Ovary (tissue), 3 donors: ENCODE measurements at regions not wholly inside any gene's neighbourhood (a gene's known extent, or its start where the extent isn't known, plus 50 kb on each side); places are given as distances from the start of the nearest gene placed in this dataset.

Experiments used
- EP300 ChIP-seq: sonication (generic); formaldehyde crosslinking; IDR thresholded peaks from one replicate; pipeline ENCODE4 v1.6.1; 2017; ENCODE audit warnings: antibody characterized with exemption
- TF ChIP-seq, protein P1 (sequence below), 3 donors: fragments of 450-650 bp in 2 of 3; fragments of 200-600 bp in 1 of 3; IDR thresholded peaks; one replicate each; pipeline versions ENCODE4 v1.5.1 to v1.8.0; 2016 to 2022; ENCODE audit warnings: antibody characterized with exemption in 3 of 3, mild to moderate bottlenecking in 1 of 3
- donor health status: DM: no; HTN: no; CAD: no.

DNA sequence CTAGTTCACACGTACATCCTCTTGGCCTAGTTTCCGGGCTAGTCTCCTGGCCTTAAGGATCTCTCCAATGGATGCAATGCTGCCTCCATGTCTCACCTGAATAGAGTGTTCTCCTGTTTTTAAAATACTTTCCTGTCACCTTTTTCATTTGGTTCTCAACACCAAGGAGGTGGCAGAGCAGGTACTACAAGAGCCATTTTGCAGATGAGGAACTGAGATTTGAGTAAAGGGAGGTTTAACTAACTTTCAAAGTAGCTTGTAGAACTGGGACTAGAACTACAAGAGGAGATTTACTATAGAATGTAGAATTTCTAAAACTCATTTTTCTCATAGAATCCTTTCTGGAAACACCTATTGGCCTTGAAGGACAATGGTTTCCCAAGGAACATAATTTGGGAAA, 97.6 kb upstream of the AP1S2 start:
- TF ChIP-seq, protein P1, sequence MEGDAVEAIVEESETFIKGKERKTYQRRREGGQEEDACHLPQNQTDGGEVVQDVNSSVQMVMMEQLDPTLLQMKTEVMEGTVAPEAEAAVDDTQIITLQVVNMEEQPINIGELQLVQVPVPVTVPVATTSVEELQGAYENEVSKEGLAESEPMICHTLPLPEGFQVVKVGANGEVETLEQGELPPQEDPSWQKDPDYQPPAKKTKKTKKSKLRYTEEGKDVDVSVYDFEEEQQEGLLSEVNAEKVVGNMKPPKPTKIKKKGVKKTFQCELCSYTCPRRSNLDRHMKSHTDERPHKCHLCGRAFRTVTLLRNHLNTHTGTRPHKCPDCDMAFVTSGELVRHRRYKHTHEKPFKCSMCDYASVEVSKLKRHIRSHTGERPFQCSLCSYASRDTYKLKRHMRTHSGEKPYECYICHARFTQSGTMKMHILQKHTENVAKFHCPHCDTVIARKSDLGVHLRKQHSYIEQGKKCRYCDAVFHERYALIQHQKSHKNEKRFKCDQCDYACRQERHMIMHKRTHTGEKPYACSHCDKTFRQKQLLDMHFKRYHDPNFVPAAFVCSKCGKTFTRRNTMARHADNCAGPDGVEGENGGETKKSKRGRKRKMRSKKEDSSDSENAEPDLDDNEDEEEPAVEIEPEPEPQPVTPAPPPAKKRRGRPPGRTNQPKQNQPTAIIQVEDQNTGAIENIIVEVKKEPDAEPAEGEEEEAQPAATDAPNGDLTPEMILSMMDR (IDR thresholded peaks at IDR 0.05): no peak
- no peak for TF ChIP-seq EP300
